Liver (tissue), 8 donors: ENCODE measurements at regions not wholly inside any gene's neighbourhood (a gene's known extent, or its start where the extent isn't known, plus 50 kb on each side); places are given as distances from the start of the nearest gene placed in this dataset.

Experiments
- DNase-seq: peaks from one replicate; pipeline ENCODE4 v3.0.0-alpha.2; 2017; ENCODE audit warnings: low spot score
- H3K27ac ChIP-seq, 2 donors: one replicate each; pipeline ENCODE4 v1.7.0; 2013; ENCODE audit warnings: inconsistent platforms in 2 of 2, low read length in 2 of 2, control low read depth in 1 of 2, low read depth in 1 of 2, mild to moderate bottlenecking in 1 of 2
- H3K27me3 ChIP-seq, 4 donors: one replicate each; pipeline versions ENCODE4 v1.6.1 to v1.7.0; 2013; ENCODE audit warnings: low read length in 3 of 4, inconsistent platforms in 1 of 4, mild to moderate bottlenecking in 1 of 4, moderate library complexity in 1 of 4; ENCODE audit not compliant: control insufficient read depth in 4 of 4, insufficient read depth in 4 of 4
- H3K36me3 ChIP-seq, 4 donors: one replicate each; pipeline versions ENCODE4 v1.6.1 to v1.7.0; 2013; ENCODE audit warnings: low read length in 3 of 4, mild to moderate bottlenecking in 3 of 4, low read depth in 1 of 4, moderate library complexity in 1 of 4; ENCODE audit not compliant: control insufficient read depth in 4 of 4, insufficient read depth in 3 of 4
- H3K4me1 ChIP-seq, 4 donors: one replicate each; pipeline versions ENCODE4 v1.6.1 to v1.7.0; 2013; ENCODE audit warnings: low read length in 3 of 4, mild to moderate bottlenecking in 3 of 4, moderate library complexity in 1 of 4; ENCODE audit not compliant: control insufficient read depth in 4 of 4, insufficient read depth in 4 of 4
- H3K4me3 ChIP-seq, 3 donors: one replicate each; pipeline versions ENCODE4 v1.6.1 to v1.7.0; 2013; ENCODE audit warnings: low read length in 3 of 3, control low read depth in 1 of 3, low read depth in 1 of 3, mild to moderate bottlenecking in 1 of 3
- H3K9ac ChIP-seq, 2 donors: one replicate each; pipeline ENCODE4 v1.7.0; 2013; ENCODE audit warnings: low read length in 2 of 2, mild to moderate bottlenecking in 2 of 2, moderate library complexity in 2 of 2, control low read depth in 1 of 2, low read depth in 1 of 2
- H3K9me3 ChIP-seq, 4 donors: one replicate each; pipeline versions ENCODE4 v1.6.1 to v1.7.0; 2013; ENCODE audit warnings: low read length in 3 of 4; ENCODE audit not compliant: control insufficient read depth in 4 of 4
- ATF3 ChIP-seq: IDR thresholded peaks from 2 replicates; pipeline ENCODE4 v1.6.1; 2016; ENCODE audit warnings: antibody characterized with exemption
- CTCF ChIP-seq: fragments of 150-350 bp; IDR thresholded peaks from 2 replicates; pipeline ENCODE4 v1.5.1; 2017; ENCODE audit warnings: improper control_type of control experiment, low read depth, low read length; ENCODE audit not compliant: missing input control
- EGR1 ChIP-seq, 2 donors: IDR thresholded peaks; 2 replicates each; pipeline ENCODE4 v1.6.1; 2016 to 2018; ENCODE audit warnings: antibody characterized with exemption in 2 of 2, low read depth in 2 of 2
- FOXA1 ChIP-seq: IDR thresholded peaks from 2 replicates; pipeline ENCODE4 v1.6.1; 2016; ENCODE audit warnings: antibody characterized with exemption
- FOXA2 ChIP-seq: IDR thresholded peaks from 2 replicates; pipeline ENCODE4 v1.6.1; 2016; ENCODE audit warnings: antibody characterized with exemption
- GABPA ChIP-seq, 2 donors: IDR thresholded peaks in 1 of 2; conservative IDR thresholded peaks in 1 of 2; 2 replicates each; pipeline ENCODE4 v1.6.1; 2016; ENCODE audit warnings: antibody characterized with exemption in 2 of 2, mild to moderate bottlenecking in 1 of 2, moderate library complexity in 1 of 2
- HNF4A ChIP-seq, 2 donors: conservative IDR thresholded peaks; 2 replicates each; pipeline ENCODE4 v1.6.1; 2016; ENCODE audit warnings: antibody characterized with exemption in 2 of 2, mild to moderate bottlenecking in 2 of 2
- HNF4G ChIP-seq: IDR thresholded peaks from 2 replicates; pipeline ENCODE4 v1.6.1; 2016; ENCODE audit warnings: antibody characterized with exemption
- JUND ChIP-seq, 2 donors: IDR thresholded peaks; 2 replicates each; pipeline ENCODE4 v1.6.1; 2016; ENCODE audit warnings: antibody characterized with exemption in 2 of 2
- MAX ChIP-seq: IDR thresholded peaks from 2 replicates; pipeline ENCODE4 v1.6.1; 2016; ENCODE audit warnings: antibody characterized with exemption
- NR2F2 ChIP-seq: IDR thresholded peaks from 2 replicates; pipeline ENCODE4 v1.6.1; 2016; ENCODE audit warnings: antibody characterized with exemption
- RAD21 ChIP-seq, 2 donors: IDR thresholded peaks; 2 replicates each; pipeline ENCODE4 v1.6.1; 2016; ENCODE audit warnings: antibody characterized with exemption in 2 of 2, mild to moderate bottlenecking in 2 of 2
- REST ChIP-seq: IDR thresholded peaks from 2 replicates; pipeline ENCODE4 v1.6.1; 2016; ENCODE audit warnings: antibody characterized with exemption, mild to moderate bottlenecking
- RXRA ChIP-seq, 2 donors: IDR thresholded peaks; 2 replicates each; pipeline ENCODE4 v1.6.1; 2017 to 2018; ENCODE audit warnings: antibody characterized with exemption in 2 of 2, mild to moderate bottlenecking in 1 of 2
- SP1 ChIP-seq: IDR thresholded peaks from 2 replicates; pipeline ENCODE4 v1.6.1; 2018; ENCODE audit warnings: antibody characterized with exemption, mild to moderate bottlenecking
- TAF1 ChIP-seq: conservative IDR thresholded peaks from 2 replicates; pipeline ENCODE4 v1.6.1; 2016; ENCODE audit warnings: antibody characterized with exemption, mild to moderate bottlenecking
- YY1 ChIP-seq: IDR thresholded peaks from 2 replicates; pipeline ENCODE4 v1.6.1; 2016; ENCODE audit warnings: antibody characterized with exemption, mild to moderate bottlenecking
- ZBTB33 ChIP-seq: IDR thresholded peaks from 2 replicates; pipeline ENCODE4 v1.6.1; 2016; ENCODE audit warnings: antibody characterized with exemption
- WGBS: extraction: QIAGEN DNeasy Blood & Tissue Kit; methylation state at CpG from one replicate; pipeline ENCODE4 v1.1.7; 2013; 5-methylcytosine and 5-hydroxymethylcytosine counted together
- donor health status: healthy.
- donor health status: healthy.
- donor health status: healthy.
- donor health status: healthy.
- donor health status: healthy.

- Histone ChIP-seq H3K4me1 (peaks cover 0 to 7% (median 0%) of the 10 kb centered on the region in 4 donors), H3K27me3 (no peaks in the 10 kb centered on the region), H3K27ac (no peak overlapping the region), H3K9me3 (no peaks in the 10 kb centered on the region), H3K4me3 (no peak overlapping the region), H3K36me3 (no peaks in the 10 kb centered on the region), H3K9ac (no peak overlapping the region)
- 32% methylated on average over 2 of the region's 2 CpGs for WGBS
- DNase-seq: no peak
- no peak for TF ChIP-seq YY1
- no peak for TF ChIP-seq GABPA (IDR thresholded peaks at IDR 0.05 in 1 of 2, conservative IDR thresholded peaks at IDR 0.05 in 1 of 2)
- no peak for TF ChIP-seq HNF4A (conservative IDR thresholded peaks at IDR 0.05)
- no peak for TF ChIP-seq ATF3
- no peak for TF ChIP-seq SP1
- no peak for TF ChIP-seq JUND (IDR thresholded peaks at IDR 0.05)
- TF ChIP-seq CTCF: no peak
- no peak for TF ChIP-seq ZBTB33
- no peak for TF ChIP-seq MAX
- TF ChIP-seq FOXA1: no peak
- TF ChIP-seq EGR1 (IDR thresholded peaks at IDR 0.05; ENCODE audit: low read depth in 2 of 2): no peak
- TF ChIP-seq RAD21 (IDR thresholded peaks at IDR 0.05): no peak
- TF ChIP-seq FOXA2: no peak
- TF ChIP-seq RXRA (IDR thresholded peaks at IDR 0.05): no peak
- no peak for TF ChIP-seq TAF1
- TF ChIP-seq REST: no peak
- TF ChIP-seq NR2F2: no peak
- no peak for TF ChIP-seq HNF4G
These were observed 764.3 kb upstream of the TSPY4 start for GRCh38 chrY:8572916-8573315.
